ENCODE measurements at regions not wholly inside any gene's neighbourhood (a gene's known extent, or its start where the extent isn't known, plus 50 kb on each side); places are given as distances from the start of the nearest gene placed in this dataset.

DNA sequence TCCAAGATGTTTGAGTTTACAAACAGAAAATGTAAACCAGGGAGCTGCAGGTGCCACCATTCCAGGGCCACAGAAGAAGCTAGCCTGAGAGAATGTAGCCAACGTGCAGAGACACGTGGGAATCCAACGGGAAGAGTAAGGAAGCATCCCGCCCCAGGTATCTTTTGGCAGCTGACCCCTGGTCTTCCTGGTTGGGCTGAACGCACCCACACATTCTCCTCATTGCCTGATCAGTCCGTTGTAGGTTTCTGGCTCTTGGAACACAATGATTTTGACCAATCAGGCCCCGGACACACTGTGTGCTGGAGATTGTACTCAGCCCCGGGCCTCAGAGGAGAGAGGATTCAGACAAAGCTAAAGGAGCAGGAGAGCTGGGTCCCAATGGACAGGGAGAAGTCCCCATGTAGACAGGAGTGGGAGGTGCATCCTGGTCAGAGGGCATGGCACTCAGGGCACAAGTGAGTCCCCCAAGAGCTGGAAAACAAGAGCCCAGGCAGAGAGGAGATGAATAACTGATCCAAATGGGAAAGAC is 102.3 kb downstream of the TPRA1 start:
- no peak overlapping the region for H3K4me3 Mint-ChIP-seq
- peaks cover 42% of the 10 kb centered on the region for H3K27me3 Mint-ChIP-seq

DNA sequence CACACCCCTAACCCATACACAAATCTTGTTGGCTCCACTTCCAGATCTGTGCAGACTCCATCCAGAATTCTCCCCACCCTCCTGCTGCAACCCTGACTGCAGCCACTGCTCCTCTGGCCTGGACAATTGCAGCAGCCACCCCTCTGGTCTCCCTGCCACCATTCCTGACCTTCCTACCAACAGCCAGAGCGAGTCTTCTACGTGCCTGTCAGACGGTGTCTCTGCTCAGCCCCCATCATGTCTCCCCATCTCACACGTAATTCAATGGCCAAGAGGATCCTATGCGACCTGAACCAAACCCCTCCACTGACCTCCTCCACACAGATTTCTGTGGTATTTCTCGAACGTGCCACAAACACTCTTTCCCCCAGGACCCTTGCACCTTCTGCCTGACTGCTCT is 103.3 kb downstream of the TPRA1 start:
- H3K27me3 Mint-ChIP-seq: peaks cover 51% of the 10 kb centered on the region
- no peaks in the 10 kb centered on the region for H3K9me3 Mint-ChIP-seq
- no peak overlapping the region for H3K4me3 Mint-ChIP-seq
- H3K36me3 Mint-ChIP-seq (ENCODE audit: low read depth): no peaks in the 10 kb centered on the region
- no peak overlapping the region for H3K27ac Mint-ChIP-seq
- peaks cover 27% of the 10 kb centered on the region for H3K4me1 Mint-ChIP-seq (ENCODE audit: low read depth)

More for the DNA sequence above, 102.3 kb downstream of the TPRA1 start:
- Mint-ChIP-seq H3K4me1 (ENCODE audit: low read depth) (peaks cover 23% of the 10 kb centered on the region), H3K27ac (no peak overlapping the region), H3K9me3 (no peaks in the 10 kb centered on the region), H3K36me3 (ENCODE audit: low read depth) (no peaks in the 10 kb centered on the region)

DNA sequence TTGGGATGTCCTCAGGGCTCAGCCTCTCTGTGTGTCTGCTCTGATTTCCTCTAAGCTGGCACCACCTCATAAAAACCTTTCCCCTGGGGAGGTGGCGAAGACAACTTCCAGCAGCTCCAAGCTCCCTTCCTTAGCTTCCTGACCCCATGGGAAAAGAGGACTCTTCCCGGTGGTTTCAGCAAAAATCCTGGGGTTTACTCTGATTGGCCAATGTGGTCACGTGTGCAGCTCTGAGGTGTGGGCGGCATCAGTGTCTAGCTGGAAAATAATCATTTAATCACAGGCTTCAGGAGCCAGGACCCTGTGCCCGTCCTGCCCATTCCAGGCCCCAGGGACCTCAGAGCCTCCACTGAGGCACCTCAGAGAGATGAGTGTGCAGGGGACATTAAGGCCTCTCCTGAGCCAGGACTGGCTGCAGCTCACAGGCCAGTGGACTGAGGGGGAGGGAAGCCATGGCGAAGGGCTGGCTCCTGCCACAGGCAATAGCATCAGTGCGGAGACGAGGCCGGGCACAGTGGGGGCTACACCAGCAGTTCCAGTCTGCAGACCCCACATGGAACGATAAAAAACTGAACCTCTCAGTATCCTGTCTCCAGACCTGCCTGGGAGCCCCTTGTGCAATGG is 104.1 kb downstream of the TPRA1 start:
- Mint-ChIP-seq H3K4me1 (ENCODE audit: low read depth) (peaks cover 27% of the 10 kb centered on the region), H3K9me3 (no peaks in the 10 kb centered on the region), H3K4me3 (no peak overlapping the region), H3K27me3 (peaks cover 51% of the 10 kb centered on the region), H3K27ac (no peak overlapping the region), H3K36me3 (ENCODE audit: low read depth) (no peaks in the 10 kb centered on the region)

DNA sequence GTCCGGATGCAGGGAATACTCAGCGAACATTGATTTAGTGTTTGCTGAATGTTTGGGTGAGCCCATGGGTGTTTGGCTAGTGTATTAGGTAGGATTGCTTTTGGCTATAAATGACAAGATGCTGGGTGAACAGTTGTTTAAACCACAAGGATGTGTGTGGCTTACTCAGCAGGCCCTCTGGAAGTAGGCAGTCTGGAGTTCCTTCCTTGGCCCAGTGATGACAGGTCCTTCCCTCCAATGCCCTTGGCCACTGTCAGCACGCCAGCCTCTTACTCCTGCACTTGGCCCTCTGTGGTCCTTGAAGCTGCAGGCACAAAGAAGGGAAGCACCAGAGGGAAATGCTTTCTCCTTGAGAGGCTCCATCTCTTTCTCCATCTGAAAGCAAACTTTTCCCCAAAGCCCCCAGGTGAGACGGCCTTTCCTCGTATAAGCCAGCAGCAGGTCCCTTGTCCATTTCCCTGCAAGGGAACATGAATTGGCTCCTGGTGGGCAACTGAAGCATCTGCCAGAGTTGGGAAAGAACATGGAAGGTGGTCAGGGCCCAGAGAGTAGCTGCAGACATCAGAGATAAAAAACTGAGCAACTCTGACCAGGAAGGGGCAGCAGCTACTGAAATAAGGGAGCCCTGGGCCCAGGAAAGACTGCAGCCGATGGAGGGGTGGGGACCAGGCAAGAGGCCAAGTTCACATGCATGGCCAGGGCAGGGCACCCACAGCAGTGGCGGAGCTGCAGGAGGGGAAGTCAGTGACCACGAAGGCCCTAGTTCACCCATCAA is 105.0 kb downstream of the TPRA1 start:
- H3K4me3 Mint-ChIP-seq: no peak overlapping the region
- peaks cover 48% of the 10 kb centered on the region for H3K27me3 Mint-ChIP-seq
- H3K27ac Mint-ChIP-seq: no peak overlapping the region
- H3K36me3 Mint-ChIP-seq (ENCODE audit: low read depth): no peaks in the 10 kb centered on the region
- no peaks in the 10 kb centered on the region for H3K9me3 Mint-ChIP-seq
- peaks cover 27% of the 10 kb centered on the region for H3K4me1 Mint-ChIP-seq (ENCODE audit: low read depth)

DNA sequence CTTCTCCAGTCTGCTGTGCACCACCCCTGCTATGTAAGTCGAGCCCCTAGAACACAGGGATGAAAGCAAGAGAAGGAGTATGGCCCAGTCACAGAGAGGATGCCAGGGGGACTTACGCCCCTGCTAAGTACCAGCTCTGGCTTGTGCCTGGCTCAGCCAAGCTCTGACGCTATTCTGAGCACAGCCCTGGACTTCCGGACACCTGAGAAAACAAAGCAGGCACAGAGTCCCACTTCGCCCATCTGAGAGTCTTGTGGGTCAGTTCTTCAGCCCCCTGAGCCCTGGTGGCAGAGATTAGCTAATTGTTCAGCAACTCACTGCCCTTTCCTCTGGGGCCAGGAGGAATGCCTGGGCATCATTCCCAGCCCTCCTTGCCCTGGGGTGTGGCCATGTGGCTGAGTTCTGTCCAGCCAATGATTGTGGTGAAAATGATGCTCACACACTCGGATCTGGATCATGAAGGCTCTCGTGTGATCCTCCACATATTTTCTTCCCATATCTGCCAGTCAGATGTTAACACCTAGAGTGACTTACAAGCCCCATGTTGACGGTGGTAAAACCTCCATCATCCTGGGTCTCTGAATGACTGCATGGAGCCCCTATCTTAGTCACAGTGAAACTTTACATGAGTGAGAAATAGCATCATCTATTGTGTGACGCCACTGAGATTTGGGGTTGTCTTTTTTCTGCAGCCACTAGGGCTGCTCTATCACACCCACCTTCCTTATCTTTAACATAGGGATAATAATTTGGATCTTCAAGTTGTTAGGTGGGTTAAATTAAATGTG is 105.7 kb downstream of the TPRA1 start:
- H3K27me3 Mint-ChIP-seq: peaks cover 46% of the 10 kb centered on the region
- H3K9me3 Mint-ChIP-seq: no peaks in the 10 kb centered on the region
- peaks cover 27% of the 10 kb centered on the region for H3K4me1 Mint-ChIP-seq (ENCODE audit: low read depth)
- no peak overlapping the region for H3K4me3 Mint-ChIP-seq
- H3K27ac Mint-ChIP-seq: peak overlapping the region; percentile 10
- H3K36me3 Mint-ChIP-seq (ENCODE audit: low read depth): no peaks in the 10 kb centered on the region

DNA sequence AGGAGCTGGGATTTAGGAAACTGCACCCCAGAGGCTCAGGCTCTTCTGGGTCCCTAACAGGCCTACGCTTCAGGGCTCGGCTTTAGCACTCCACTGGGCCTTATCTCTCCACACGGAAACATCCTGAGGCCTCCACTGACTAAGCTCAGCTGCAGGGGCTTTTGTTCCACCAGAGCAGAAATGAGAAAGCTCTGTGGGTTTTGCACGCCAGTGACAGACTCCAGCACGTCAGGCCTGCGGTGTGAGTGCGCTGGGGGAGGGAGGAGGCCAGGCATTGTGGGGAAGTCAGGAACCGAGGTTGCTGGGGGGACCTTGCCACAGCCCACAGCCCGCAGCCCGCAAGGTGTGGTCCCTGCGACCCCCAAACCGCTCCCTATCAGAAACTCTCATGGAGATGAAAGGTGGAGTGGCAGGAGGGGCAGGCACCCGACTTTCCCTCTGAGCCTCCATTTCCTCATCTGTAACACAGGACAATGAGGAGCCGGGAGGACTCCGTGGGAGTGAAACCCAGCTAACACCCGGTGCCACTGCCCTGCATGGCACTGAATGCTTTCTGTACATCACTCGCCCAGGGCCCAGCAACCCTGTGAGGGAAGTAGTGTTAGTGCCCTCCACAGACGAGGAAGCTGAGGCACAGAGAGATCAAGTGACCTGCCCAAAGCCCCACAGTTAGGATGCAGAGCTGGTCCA is 106.5 kb downstream of the TPRA1 start:
- Mint-ChIP-seq H3K4me1 (ENCODE audit: low read depth) (peaks cover 27% of the 10 kb centered on the region), H3K27me3 (peaks cover 47% of the 10 kb centered on the region), H3K36me3 (ENCODE audit: low read depth) (no peaks in the 10 kb centered on the region), H3K4me3 (peak overlapping the region; percentile 60), H3K9me3 (no peaks in the 10 kb centered on the region), H3K27ac (peak overlapping the region; percentile 82)

DNA sequence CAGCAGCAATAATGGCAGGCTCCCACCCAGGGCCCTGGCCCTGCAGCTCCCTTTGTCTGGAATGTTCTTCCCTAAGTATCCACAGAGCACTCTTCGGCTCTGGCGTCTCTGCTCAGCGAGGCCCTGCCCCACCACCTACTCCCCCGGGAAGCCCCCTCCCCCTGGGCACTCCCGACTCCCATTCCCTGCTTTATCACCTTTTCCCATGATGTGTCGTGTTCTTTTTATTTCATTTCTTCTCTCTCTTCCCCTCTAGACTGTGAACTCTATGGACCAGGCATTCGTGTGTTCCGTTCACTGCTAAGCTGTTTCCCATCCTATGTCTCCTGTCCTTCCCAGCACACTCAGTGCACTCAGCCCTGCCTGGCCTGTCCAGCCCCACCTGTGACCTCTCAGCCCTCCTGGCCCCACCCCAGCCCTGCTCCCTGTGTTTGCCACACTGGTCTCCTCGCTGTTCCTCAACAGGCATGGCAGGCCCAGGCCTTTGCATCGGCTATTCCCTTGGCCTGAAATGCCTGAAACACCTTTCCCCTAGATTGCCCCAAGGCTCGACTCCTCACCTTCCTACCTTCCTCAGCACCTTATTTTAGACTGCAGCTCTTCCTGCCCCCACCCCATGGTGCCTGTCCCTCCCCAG is 107.4 kb downstream of the TPRA1 start:
- H3K9me3 Mint-ChIP-seq: no peaks in the 10 kb centered on the region
- H3K27ac Mint-ChIP-seq: peak overlapping the region; percentile 16
- peaks cover 27% of the 10 kb centered on the region for H3K4me1 Mint-ChIP-seq (ENCODE audit: low read depth)
- H3K4me3 Mint-ChIP-seq: no peak overlapping the region
- no peaks in the 10 kb centered on the region for H3K36me3 Mint-ChIP-seq (ENCODE audit: low read depth)
- peaks cover 40% of the 10 kb centered on the region for H3K27me3 Mint-ChIP-seq

DNA sequence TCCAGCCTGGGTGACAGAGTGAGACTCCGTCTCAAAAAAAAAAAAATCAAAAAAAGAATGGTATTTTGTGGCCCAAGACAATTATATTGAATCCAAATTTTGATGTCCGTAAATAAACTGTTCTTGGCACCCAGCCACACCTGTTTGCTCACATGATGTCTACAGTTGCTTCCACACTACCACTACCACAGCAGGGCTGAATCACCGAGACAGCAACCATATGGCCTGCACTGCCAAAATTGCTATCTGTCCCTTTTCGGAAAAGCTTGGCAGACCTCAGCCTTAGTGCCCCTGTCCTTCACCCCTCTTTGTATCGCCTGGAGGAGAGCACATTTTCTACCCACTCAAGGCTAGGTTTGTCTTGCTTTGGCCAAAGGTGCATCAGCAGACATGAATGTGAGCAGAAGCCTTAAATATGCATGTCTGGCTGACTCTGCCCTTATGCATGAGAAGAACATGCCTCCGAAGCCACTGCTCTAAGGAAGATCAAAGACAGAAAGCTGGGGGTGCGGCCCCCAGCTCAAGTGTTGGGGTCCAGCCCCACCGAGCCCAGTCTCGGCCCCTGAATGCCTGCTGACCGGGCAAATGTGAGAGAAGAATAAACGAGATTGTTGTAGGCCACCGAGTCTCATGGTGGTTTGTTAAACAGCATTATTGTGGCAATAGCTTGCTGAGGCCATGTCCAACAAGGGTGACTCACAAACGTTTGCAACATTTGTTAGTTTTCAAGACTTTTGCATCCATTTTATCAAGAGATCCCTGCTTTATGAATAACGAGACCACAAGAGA is 108.1 kb downstream of the TPRA1 start:
- H3K36me3 Mint-ChIP-seq (ENCODE audit: low read depth): no peaks in the 10 kb centered on the region
- H3K4me3 Mint-ChIP-seq: no peak overlapping the region
- H3K27me3 Mint-ChIP-seq: peaks cover 34% of the 10 kb centered on the region
- no peaks in the 10 kb centered on the region for H3K9me3 Mint-ChIP-seq
- no peak overlapping the region for H3K27ac Mint-ChIP-seq
- peaks cover 27% of the 10 kb centered on the region for H3K4me1 Mint-ChIP-seq (ENCODE audit: low read depth)

DNA sequence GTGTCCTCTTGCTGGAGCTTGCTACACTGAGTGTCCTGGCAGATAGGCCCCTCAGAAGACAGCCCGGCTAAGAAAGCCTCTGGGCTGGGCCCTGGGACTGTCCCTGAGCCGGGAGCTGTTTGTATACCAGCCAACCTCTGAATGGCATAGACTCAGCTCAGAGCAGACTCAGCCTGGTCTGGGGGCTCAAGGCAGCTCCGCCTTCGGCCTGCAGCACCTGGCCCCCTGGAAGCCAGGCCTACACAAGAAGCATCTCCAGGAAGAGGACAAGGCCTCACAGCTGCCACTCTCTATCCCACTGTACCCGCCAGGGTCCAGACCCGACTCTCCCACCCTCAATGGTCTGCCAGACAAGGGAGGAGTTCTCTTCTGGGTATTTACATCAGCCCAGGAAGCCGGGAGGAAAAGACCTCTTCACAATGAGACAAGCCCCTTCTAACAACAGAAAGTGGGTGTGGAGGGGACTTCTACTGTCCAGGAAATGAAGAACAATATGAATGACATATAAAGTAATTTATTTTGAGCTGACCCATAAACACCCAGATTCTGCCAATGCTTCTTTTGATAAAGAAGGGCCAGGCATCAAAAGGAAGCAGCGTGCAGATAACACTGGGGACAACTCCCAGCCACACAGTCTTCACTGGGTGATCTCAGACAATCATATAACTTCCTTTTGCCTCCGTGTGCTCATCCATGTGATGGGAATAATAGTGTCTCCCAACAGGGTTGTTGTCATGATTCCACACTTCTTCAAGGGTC is 110.2 kb downstream of the TPRA1 start:
- H3K27ac Mint-ChIP-seq: no peak overlapping the region
- no peak overlapping the region for H3K4me3 Mint-ChIP-seq
- peaks cover 26% of the 10 kb centered on the region for H3K4me1 Mint-ChIP-seq (ENCODE audit: low read depth)

DNA sequence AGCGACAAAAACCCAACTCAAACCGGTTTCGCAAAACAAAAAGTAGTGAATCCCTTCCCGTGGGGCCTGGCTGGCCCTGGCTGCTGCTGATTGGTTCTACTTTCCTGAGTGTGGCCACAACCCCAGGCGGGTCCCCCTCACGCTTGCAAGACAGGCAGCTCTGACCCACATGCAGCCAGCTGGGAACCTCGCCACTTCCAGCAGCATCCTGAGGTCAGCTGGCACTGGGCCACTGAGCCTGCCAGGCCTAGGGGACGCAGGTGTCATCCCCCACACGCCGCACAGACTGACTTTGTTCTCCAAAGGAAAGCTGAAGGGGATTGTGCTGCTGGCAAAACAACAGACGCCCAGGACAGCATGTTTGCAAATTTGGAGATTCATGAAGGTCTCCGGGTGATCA is 111.1 kb downstream of the TPRA1 start:
- Mint-ChIP-seq H3K36me3 (ENCODE audit: low read depth) (no peaks in the 10 kb centered on the region), H3K27me3 (peaks cover 35% of the 10 kb centered on the region), H3K4me1 (ENCODE audit: low read depth) (peaks cover 17% of the 10 kb centered on the region), H3K4me3 (no peak overlapping the region), H3K9me3 (no peaks in the 10 kb centered on the region), H3K27ac (no peak overlapping the region)

More for the DNA sequence above, 110.2 kb downstream of the TPRA1 start:
- no peaks in the 10 kb centered on the region for H3K9me3 Mint-ChIP-seq
- H3K36me3 Mint-ChIP-seq (ENCODE audit: low read depth): no peaks in the 10 kb centered on the region
- peaks cover 36% of the 10 kb centered on the region for H3K27me3 Mint-ChIP-seq

DNA sequence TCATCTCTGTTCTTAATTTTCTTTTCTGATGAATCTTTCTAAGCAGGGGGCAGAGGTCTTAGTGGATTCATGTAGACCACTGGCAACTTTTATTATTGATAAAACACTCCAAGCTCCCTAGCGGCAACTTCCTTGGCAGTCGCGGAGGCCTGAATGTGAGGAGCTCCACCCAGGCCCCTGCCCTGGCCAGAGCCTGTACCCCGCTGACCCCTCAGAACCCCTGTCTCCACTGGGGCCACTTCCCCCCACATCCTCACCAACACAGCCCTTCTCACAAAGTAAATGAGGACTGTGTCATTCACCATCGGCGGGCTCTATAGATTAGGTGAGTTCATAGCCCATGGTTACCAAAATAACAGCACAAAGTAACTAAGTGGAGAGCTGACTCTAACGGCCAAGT is 111.6 kb downstream of the TPRA1 start:
- Mint-ChIP-seq H3K9me3 (no peaks in the 10 kb centered on the region), H3K4me3 (no peak overlapping the region), H3K27me3 (peaks cover 40% of the 10 kb centered on the region), H3K27ac (no peak overlapping the region), H3K36me3 (ENCODE audit: low read depth) (no peaks in the 10 kb centered on the region), H3K4me1 (ENCODE audit: low read depth) (peaks cover 11% of the 10 kb centered on the region)

DNA sequence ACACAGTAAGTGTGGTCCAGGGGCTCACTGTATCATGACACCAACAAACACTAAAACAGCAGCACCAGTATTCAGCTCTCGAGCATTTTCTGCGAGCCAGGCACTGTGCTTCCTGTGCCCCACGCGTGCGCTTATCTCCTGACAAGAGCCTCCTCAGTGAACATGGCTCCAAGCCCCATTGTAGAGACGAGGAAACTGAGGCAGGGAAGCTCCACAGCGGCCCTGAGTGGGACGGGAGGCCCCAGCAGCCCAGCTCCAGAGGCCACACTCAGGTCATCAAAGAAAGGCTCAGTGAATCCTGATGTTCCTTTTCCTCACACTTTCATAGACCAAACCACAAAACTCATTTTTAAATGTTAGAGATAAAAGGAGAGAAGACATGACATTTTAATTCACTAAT is 113.1 kb downstream of the TPRA1 start:
- Mint-ChIP-seq H3K9me3 (no peaks in the 10 kb centered on the region), H3K27me3 (peaks cover 34% of the 10 kb centered on the region), H3K27ac (no peak overlapping the region), H3K4me3 (no peak overlapping the region), H3K4me1 (ENCODE audit: low read depth) (no peaks in the 10 kb centered on the region), H3K36me3 (ENCODE audit: low read depth) (no peaks in the 10 kb centered on the region)

DNA sequence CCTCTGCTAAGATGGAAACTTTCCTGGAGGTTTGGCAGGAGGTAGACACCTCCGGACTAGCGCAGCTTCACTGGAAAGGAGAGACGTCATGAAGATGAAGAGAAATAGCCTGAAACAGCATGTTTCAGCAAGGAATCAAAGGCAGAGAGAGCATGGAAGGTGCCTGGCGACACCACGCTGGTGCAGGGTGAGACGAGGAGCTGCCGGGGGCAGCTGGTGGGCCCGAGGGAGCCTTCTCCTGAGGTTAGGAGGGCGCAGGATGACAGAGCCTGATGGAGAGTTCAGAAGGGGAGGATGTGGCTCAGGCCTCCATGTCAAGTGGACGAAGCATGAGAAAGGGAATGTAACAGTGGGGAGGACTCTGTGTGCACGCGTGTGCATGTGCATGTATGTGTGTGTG is 113.6 kb downstream of the TPRA1 start:
- H3K27ac Mint-ChIP-seq: no peak overlapping the region
- H3K9me3 Mint-ChIP-seq: no peaks in the 10 kb centered on the region
- peaks cover 32% of the 10 kb centered on the region for H3K27me3 Mint-ChIP-seq
- H3K4me1 Mint-ChIP-seq (ENCODE audit: low read depth): no peaks in the 10 kb centered on the region
- H3K36me3 Mint-ChIP-seq (ENCODE audit: low read depth): no peaks in the 10 kb centered on the region
- no peak overlapping the region for H3K4me3 Mint-ChIP-seq

All from stimulated activated naive CD8-positive, alpha-beta T cell treated with anti-CD3 and anti-CD28 coated beads, Interleukin-15, Interleukin-2, amounts not matched to agents 100 ng/mL and 50 ng/mL, for 24 hours (primary cell).